ENCODE measurements at regions not wholly inside any gene's neighbourhood (a gene's known extent, or its start where the extent isn't known, plus 50 kb on each side); places are given as distances from the start of the nearest gene placed in this dataset.

GRCh38 chrX:44062840-44063239, 89.7 kb upstream of the NDP start:
- TF ChIP-seq CTCF (IDR thresholded peaks at IDR 0.05; ENCODE audit: insufficient read depth, low read depth, low read length) = no peak
- no peak for TF ChIP-seq EZH2 (IDR thresholded peaks at IDR 0.05; ENCODE audit: insufficient read depth, low read length)

All from astrocyte (in vitro differentiated cells and primary cell).